Ascending aorta (tissue), 2 donors: ENCODE measurements at regions not wholly inside any gene's neighbourhood (a gene's known extent, or its start where the extent isn't known, plus 50 kb on each side); places are given as distances from the start of the nearest gene placed in this dataset.

Source experiments
- DNase-seq, 2 donors: peaks; one replicate each; pipeline ENCODE4 v3.0.0-alpha.2; 2019; ENCODE audit warnings: low spot score in 2 of 2
- H3K27ac ChIP-seq, 2 donors: fragments of 200-600 bp; sonication (generic); one replicate each; pipeline ENCODE4 v1.5.1; 2016 to 2017; ENCODE audit warnings: mild to moderate bottlenecking in 1 of 2
- H3K27me3 ChIP-seq: fragments of 200-600 bp; sonication (generic); one replicate; pipeline ENCODE4 v1.5.1; 2017
- H3K36me3 ChIP-seq, 2 donors: fragments of 200-600 bp; sonication (generic); one replicate each; pipeline ENCODE4 v1.5.1; 2016
- H3K4me1 ChIP-seq, 2 donors: fragments of 200-600 bp; sonication (generic); one replicate each; pipeline ENCODE4 v1.5.1; 2016 to 2017; ENCODE audit warnings: mild to moderate bottlenecking in 1 of 2
- H3K4me3 ChIP-seq, 2 donors: fragments of 200-600 bp; sonication (generic); one replicate each; pipeline ENCODE4 v1.5.1; 2016 to 2017; ENCODE audit warnings: mild to moderate bottlenecking in 1 of 2
- H3K9me3 ChIP-seq, 2 donors: fragments of 200-600 bp; sonication (generic); one replicate each; pipeline ENCODE4 v1.5.1; 2016
- intact Hi-C: fragments of 100-400 bp; cut with DNase I; formaldehyde crosslinking; loops from one replicate; pipeline ENCODE4 v1.15.1; 2023
- TF ChIP-seq, protein P1 (sequence below), 3 experiments: fragments of 200-600 bp in 2 of 3; fragments of 450-650 bp in 1 of 3; sonication (generic) in 2 of 3; IDR thresholded peaks; one replicate each; pipeline ENCODE4 v1.5.1; 2016 to 2019; ENCODE audit warnings: antibody characterized with exemption in 3 of 3, mild to moderate bottlenecking in 1 of 3, moderate library complexity in 1 of 3

DNA sequence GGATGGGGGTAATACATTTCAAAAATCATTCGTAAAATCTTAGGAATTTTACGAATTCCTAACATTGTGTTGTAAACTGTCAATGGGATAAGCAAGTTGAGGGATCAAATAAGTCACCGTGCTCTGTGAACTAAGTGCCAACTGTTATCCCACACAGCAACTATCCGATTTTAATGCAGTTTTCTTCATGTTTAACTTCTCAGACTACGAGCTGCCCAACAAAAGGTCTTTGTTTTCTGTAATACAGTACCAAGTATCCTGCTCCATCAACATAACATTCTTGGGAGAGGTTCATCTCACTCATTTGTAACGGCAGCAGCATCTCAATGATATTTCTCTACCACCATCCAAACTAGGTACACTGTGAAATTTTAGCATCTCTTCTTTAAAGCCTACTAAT lies 654.1 kb upstream of the LMCD1 start:
- H3K27me3 ChIP-seq, result no peaks in the 10 kb centered on the region
- no peaks in the 10 kb centered on the region for H3K4me1 ChIP-seq
- no peak overlapping the region for H3K27ac ChIP-seq
- no peak overlapping the region for H3K4me3 ChIP-seq
- intact Hi-C loops, result no loop called here
- no peaks in the 10 kb centered on the region for H3K9me3 ChIP-seq
- no peaks in the 10 kb centered on the region for H3K36me3 ChIP-seq
- DNase-seq, result no peak
- TF ChIP-seq, protein P1, sequence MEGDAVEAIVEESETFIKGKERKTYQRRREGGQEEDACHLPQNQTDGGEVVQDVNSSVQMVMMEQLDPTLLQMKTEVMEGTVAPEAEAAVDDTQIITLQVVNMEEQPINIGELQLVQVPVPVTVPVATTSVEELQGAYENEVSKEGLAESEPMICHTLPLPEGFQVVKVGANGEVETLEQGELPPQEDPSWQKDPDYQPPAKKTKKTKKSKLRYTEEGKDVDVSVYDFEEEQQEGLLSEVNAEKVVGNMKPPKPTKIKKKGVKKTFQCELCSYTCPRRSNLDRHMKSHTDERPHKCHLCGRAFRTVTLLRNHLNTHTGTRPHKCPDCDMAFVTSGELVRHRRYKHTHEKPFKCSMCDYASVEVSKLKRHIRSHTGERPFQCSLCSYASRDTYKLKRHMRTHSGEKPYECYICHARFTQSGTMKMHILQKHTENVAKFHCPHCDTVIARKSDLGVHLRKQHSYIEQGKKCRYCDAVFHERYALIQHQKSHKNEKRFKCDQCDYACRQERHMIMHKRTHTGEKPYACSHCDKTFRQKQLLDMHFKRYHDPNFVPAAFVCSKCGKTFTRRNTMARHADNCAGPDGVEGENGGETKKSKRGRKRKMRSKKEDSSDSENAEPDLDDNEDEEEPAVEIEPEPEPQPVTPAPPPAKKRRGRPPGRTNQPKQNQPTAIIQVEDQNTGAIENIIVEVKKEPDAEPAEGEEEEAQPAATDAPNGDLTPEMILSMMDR (IDR thresholded peaks at IDR 0.05), result no peak

- Histone ChIP-seq H3K9me3 (no peaks in the 10 kb centered on the region), H3K4me3 (no peak overlapping the region), H3K27ac (no peak overlapping the region), H3K36me3 (no peaks in the 10 kb centered on the region), H3K27me3 (no peaks in the 10 kb centered on the region), H3K4me1 (no peaks in the 10 kb centered on the region)
- no peak for DNase-seq
- intact Hi-C loops, result no loop called here
- TF ChIP-seq, protein P1 (IDR thresholded peaks at IDR 0.05), result no peak
Measured at GRCh38 chr3:7854266-7854665, 647.4 kb upstream of the LMCD1 start.

- TF ChIP-seq, protein P1 (IDR thresholded peaks at IDR 0.05), result no peak
- intact Hi-C loops, result no loop called here
- Histone ChIP-seq H3K36me3 (no peaks in the 10 kb centered on the region), H3K27ac (no peak overlapping the region), H3K27me3 (no peaks in the 10 kb centered on the region), H3K4me3 (no peak overlapping the region), H3K9me3 (no peaks in the 10 kb centered on the region), H3K4me1 (no peaks in the 10 kb centered on the region)
- no peak for DNase-seq
Measured at GRCh38 chr3:7854721-7855120, 646.9 kb upstream of the LMCD1 start.

DNA sequence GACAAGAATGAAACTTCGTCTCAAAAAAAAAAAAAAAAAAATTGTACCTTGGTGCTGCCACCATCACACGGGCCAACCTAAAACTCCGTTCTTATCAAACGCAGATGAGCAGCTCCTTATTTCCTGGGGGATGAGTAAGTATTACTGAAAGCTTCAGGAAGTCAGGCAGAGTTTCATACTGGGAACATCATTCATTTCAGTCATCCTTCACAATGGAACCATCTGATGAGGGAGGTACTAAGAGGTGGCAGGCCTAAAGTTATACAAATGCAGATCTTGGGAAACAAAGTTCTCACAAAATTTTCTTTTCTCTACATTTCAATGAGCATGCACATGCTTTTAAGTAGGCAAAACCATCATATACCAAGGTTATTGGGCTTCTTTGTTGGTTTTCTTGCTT lies 636.0 kb upstream of the LMCD1 start:
- intact Hi-C loops, result no loop called here
- H3K9me3 ChIP-seq, result no peaks in the 10 kb centered on the region
- H3K27me3 ChIP-seq, result no peaks in the 10 kb centered on the region
- H3K36me3 ChIP-seq, result no peaks in the 10 kb centered on the region
- TF ChIP-seq, protein P1 (IDR thresholded peaks at IDR 0.05), result no peak
- no peaks in the 10 kb centered on the region for H3K4me1 ChIP-seq
- no peak for DNase-seq
- no peak overlapping the region for H3K4me3 ChIP-seq
- H3K27ac ChIP-seq, result no peak overlapping the region

DNA sequence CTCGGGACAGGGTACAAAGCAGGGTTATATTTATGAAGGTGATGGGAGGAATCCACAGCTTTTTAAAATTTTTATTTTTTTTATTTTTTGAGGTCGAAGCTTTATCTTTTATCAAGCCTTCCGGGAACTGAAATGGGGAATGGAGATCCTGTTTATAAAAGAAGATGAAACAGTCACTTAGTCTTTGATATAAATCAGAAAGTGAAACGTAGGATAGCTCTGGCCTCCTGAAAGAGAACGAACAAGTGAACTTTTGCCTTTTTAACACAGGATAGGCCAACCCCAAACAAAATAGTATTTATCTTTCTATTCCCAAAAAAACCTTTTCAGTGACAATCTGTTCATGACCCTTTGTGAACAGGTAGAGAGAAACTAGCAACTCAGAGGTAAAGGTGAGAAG lies 634.0 kb upstream of the LMCD1 start:
- no peak overlapping the region for H3K27ac ChIP-seq
- no peaks in the 10 kb centered on the region for H3K27me3 ChIP-seq
- intact Hi-C loops, result no loop called here
- TF ChIP-seq, protein P1 (IDR thresholded peaks at IDR 0.05), result no peak
- H3K9me3 ChIP-seq, result no peaks in the 10 kb centered on the region
- DNase-seq, result no peak
- H3K4me1 ChIP-seq, result no peaks in the 10 kb centered on the region
- no peaks in the 10 kb centered on the region for H3K36me3 ChIP-seq
- no peak overlapping the region for H3K4me3 ChIP-seq

DNA sequence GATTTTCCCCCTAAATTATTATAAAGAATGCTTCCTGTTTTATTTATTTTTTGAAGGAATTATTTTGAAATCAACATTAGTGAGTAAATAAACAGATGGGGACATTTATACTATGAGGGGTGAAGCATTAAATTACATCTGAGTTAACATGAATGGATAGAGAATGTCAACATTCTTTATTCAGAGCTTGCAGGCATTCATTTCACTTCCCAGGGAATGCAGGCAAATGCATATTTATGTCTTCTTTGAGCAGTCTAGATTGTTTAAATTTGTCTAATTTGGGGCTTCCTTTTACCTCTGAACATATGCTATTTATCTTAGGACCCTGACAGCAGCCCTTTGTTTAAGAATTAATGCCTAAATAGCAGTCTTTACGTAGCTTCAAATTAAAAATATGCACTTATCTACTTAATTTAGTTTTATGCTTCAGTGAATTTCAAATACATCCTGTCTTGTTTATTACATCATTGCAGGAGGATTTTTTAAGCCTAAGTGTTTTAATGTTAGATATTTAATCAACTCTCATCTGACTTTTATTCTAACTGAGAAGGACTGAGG lies 630.5 kb upstream of the LMCD1 start:
- Histone ChIP-seq H3K27me3 (no peaks in the 10 kb centered on the region), H3K9me3 (no peaks in the 10 kb centered on the region), H3K27ac (no peak overlapping the region), H3K36me3 (no peaks in the 10 kb centered on the region), H3K4me1 (no peaks in the 10 kb centered on the region), H3K4me3 (no peak overlapping the region)
- TF ChIP-seq, protein P1 (IDR thresholded peaks at IDR 0.05), result no peak
- DNase-seq, result no peak
- intact Hi-C loops, result no loop called here
